Astrocyte (in vitro differentiated cells and primary cell): ENCODE measurements at regions not wholly inside any gene's neighbourhood (a gene's known extent, or its start where the extent isn't known, plus 50 kb on each side); places are given as distances from the start of the nearest gene placed in this dataset.

Source experiments
- DNase-seq: peaks from one replicate; pipeline ENCODE4 v3.0.0-alpha.2; 2010; ENCODE audit warnings: low read depth
- FAIRE-seq: peaks from 2 replicates; lab custom pipeline; 2011; peaks lifted over from hg19 to GRCh38; lab: Jason Lieb, UNC
- H2AFZ ChIP-seq: 2 replicates; pipeline ENCODE4 v1.6.0; 2012; ENCODE audit warnings: low read depth, low read length, inconsistent platforms
- H3K27ac ChIP-seq: 2 replicates; pipeline ENCODE4 v1.5.1; 2011; ENCODE audit warnings: low read depth, low read length, inconsistent platforms
- H3K27me3 ChIP-seq: 2 replicates; pipeline ENCODE4 v1.6.0; 2011; ENCODE audit warnings: low read length, inconsistent platforms; ENCODE audit not compliant: insufficient read depth
- H3K36me3 ChIP-seq: 2 replicates; pipeline ENCODE4 v1.5.1; 2011; ENCODE audit warnings: low read length, inconsistent platforms; ENCODE audit not compliant: insufficient read depth
- H3K4me1 ChIP-seq: 2 replicates; pipeline ENCODE4 v1.5.1; 2011; ENCODE audit warnings: low read length, inconsistent platforms; ENCODE audit not compliant: insufficient read depth
- H3K4me2 ChIP-seq: 2 replicates; pipeline ENCODE4 v1.6.0; 2012; ENCODE audit warnings: low read length, inconsistent platforms
- H3K4me3 ChIP-seq: 2 replicates; pipeline ENCODE4 v1.5.1; 2011; ENCODE audit warnings: low read depth, mild to moderate bottlenecking, low read length, inconsistent platforms; ENCODE audit not compliant: insufficient read depth
- H3K79me2 ChIP-seq: 2 replicates; pipeline ENCODE4 v1.6.0; 2012; ENCODE audit warnings: mild to moderate bottlenecking, low read length, inconsistent platforms; ENCODE audit not compliant: insufficient read depth
- H3K9ac ChIP-seq: 2 replicates; pipeline ENCODE4 v1.6.0; 2012; ENCODE audit warnings: mild to moderate bottlenecking, low read length, inconsistent platforms
- H3K9me3 ChIP-seq: 2 replicates; pipeline ENCODE4 v1.5.1; 2012; ENCODE audit warnings: low read depth, mild to moderate bottlenecking, low read length, inconsistent platforms; ENCODE audit not compliant: insufficient read depth
- H4K20me1 ChIP-seq: 2 replicates; pipeline ENCODE4 v1.6.0; 2012; ENCODE audit warnings: low read length, inconsistent platforms; ENCODE audit not compliant: insufficient read depth
- H3K27ac Mint-ChIP-seq: one replicate; pipeline ENCODE4 v1.8.0; 2021; ENCODE audit warnings: mild to moderate bottlenecking, mixed read lengths; ENCODE audit not compliant: unreplicated experiment
- H3K27me3 Mint-ChIP-seq: one replicate; pipeline ENCODE4 v1.8.0; 2021; ENCODE audit warnings: low read depth, mixed read lengths; ENCODE audit not compliant: unreplicated experiment
- H3K36me3 Mint-ChIP-seq: one replicate; pipeline ENCODE4 v1.8.0; 2021; ENCODE audit warnings: low read depth, mixed read lengths; ENCODE audit not compliant: unreplicated experiment
- H3K4me1 Mint-ChIP-seq: one replicate; pipeline ENCODE4 v1.8.0; 2021; ENCODE audit warnings: low read depth, mixed read lengths; ENCODE audit not compliant: unreplicated experiment
- H3K4me3 Mint-ChIP-seq: one replicate; pipeline ENCODE4 v1.8.0; 2021; ENCODE audit warnings: mild to moderate bottlenecking, moderate library complexity, mixed read lengths; ENCODE audit not compliant: unreplicated experiment
- H3K9me3 Mint-ChIP-seq: one replicate; pipeline ENCODE4 v1.8.0; 2021; ENCODE audit warnings: mild to moderate bottlenecking, mixed read lengths; ENCODE audit not compliant: unreplicated experiment
- EZH2 ChIP-seq: IDR thresholded peaks from 2 replicates; pipeline ENCODE4 v1.6.1; 2012; ENCODE audit warnings: mild to moderate bottlenecking, low read length, inconsistent platforms; ENCODE audit not compliant: insufficient read depth
- TF ChIP-seq, protein P1 (sequence below): IDR thresholded peaks from 2 replicates; pipeline ENCODE4 v1.5.1; 2011; ENCODE audit warnings: low read depth, mild to moderate bottlenecking, inconsistent platforms, low read length, moderate library complexity; ENCODE audit not compliant: insufficient read depth

GRCh38 chr15:70501121-70501727 lies 262.1 kb downstream of the UACA start:
- H3K79me2 ChIP-seq = no peaks in the 10 kb centered on the region
- H3K9ac ChIP-seq = no peak overlapping the region
- no peak overlapping the region for H3K4me2 ChIP-seq
- no peaks in the 10 kb centered on the region for H4K20me1 ChIP-seq
- peaks cover 60% of the 10 kb centered on the region for H3K27me3 Mint-ChIP-seq
- no peak overlapping the region for H2AFZ ChIP-seq
- no peak overlapping the region for H3K27ac Mint-ChIP-seq
- H3K27me3 ChIP-seq = peaks cover 21% of the 10 kb centered on the region
- no peak for FAIRE-seq
- no peaks in the 10 kb centered on the region for H3K9me3 ChIP-seq
- no peaks in the 10 kb centered on the region for H3K36me3 ChIP-seq
- TF ChIP-seq EZH2 = no peak
- TF ChIP-seq, protein P1, sequence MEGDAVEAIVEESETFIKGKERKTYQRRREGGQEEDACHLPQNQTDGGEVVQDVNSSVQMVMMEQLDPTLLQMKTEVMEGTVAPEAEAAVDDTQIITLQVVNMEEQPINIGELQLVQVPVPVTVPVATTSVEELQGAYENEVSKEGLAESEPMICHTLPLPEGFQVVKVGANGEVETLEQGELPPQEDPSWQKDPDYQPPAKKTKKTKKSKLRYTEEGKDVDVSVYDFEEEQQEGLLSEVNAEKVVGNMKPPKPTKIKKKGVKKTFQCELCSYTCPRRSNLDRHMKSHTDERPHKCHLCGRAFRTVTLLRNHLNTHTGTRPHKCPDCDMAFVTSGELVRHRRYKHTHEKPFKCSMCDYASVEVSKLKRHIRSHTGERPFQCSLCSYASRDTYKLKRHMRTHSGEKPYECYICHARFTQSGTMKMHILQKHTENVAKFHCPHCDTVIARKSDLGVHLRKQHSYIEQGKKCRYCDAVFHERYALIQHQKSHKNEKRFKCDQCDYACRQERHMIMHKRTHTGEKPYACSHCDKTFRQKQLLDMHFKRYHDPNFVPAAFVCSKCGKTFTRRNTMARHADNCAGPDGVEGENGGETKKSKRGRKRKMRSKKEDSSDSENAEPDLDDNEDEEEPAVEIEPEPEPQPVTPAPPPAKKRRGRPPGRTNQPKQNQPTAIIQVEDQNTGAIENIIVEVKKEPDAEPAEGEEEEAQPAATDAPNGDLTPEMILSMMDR = no peak
- no peaks in the 10 kb centered on the region for H3K9me3 Mint-ChIP-seq
- H3K27ac ChIP-seq = no peak overlapping the region
- H3K4me1 Mint-ChIP-seq = peaks cover 29% of the 10 kb centered on the region
- H3K4me1 ChIP-seq = peaks cover 34% of the 10 kb centered on the region
- DNase-seq = no peak
- no peak overlapping the region for H3K4me3 ChIP-seq
- H3K36me3 Mint-ChIP-seq = no peaks in the 10 kb centered on the region
- H3K4me3 Mint-ChIP-seq = no peak overlapping the region

GRCh38 chr15:70499791-70500190 lies 263.6 kb downstream of the UACA start:
- H3K27me3 Mint-ChIP-seq = peaks cover 62% of the 10 kb centered on the region

More at GRCh38 chr15:70499791-70500190, 263.6 kb downstream of the UACA start:
- Histone ChIP-seq H3K27me3 (peaks cover 21% of the 10 kb centered on the region), H3K4me2 (no peak overlapping the region), H3K9ac (no peak overlapping the region), H3K4me1 (peaks cover 31% of the 10 kb centered on the region), H3K4me3 (no peak overlapping the region), H4K20me1 (no peaks in the 10 kb centered on the region), H2AFZ (no peak overlapping the region), H3K36me3 (no peaks in the 10 kb centered on the region), H3K9me3 (no peaks in the 10 kb centered on the region), H3K79me2 (no peaks in the 10 kb centered on the region), H3K27ac (no peak overlapping the region)
- Mint-ChIP-seq H3K9me3 (no peaks in the 10 kb centered on the region), H3K36me3 (no peaks in the 10 kb centered on the region), H3K4me1 (peaks cover 31% of the 10 kb centered on the region), H3K27ac (no peak overlapping the region), H3K4me3 (no peak overlapping the region)
- TF ChIP-seq, protein P1 = no peak
- no peak for TF ChIP-seq EZH2
- DNase-seq (no peak), FAIRE-seq (no peak)
